GM10266 (cell line): ENCODE measurements at regions not wholly inside any gene's neighbourhood (a gene's known extent, or its start where the extent isn't known, plus 50 kb on each side); places are given as distances from the start of the nearest gene placed in this dataset.

ENCODE experiments used
- DNase-seq: peaks from one replicate; pipeline ENCODE4 v3.0.0; 2012; ENCODE audit errors: extremely low spot score
- TF ChIP-seq, protein P1 (sequence below): IDR thresholded peaks from 2 replicates; pipeline ENCODE4 v1.5.1; 2012; ENCODE audit warnings: mild to moderate bottlenecking, low read depth; ENCODE audit not compliant: control insufficient read depth, insufficient read depth; ENCODE audit errors: missing control alignments

DNA sequence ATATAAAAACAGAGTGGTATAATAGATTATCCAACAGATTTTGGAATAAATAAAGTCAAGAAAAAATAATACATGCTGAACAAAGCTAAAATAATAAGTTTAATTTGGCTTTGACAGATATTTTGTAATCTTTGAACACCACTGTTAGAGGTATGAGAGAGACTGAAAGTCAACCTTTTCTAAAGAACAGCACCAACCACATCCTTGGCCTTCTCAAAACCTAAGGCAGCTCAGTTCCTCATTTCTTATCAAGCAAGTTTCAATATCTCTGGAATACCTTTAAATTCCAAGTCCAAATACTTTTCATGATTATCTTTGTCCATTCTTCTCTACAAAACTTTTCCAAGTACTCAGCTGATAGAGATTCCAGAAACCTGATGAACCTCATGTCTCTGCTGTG is 1603.8 kb downstream of the CDH8 start:
- no peak for DNase-seq
- TF ChIP-seq, protein P1, sequence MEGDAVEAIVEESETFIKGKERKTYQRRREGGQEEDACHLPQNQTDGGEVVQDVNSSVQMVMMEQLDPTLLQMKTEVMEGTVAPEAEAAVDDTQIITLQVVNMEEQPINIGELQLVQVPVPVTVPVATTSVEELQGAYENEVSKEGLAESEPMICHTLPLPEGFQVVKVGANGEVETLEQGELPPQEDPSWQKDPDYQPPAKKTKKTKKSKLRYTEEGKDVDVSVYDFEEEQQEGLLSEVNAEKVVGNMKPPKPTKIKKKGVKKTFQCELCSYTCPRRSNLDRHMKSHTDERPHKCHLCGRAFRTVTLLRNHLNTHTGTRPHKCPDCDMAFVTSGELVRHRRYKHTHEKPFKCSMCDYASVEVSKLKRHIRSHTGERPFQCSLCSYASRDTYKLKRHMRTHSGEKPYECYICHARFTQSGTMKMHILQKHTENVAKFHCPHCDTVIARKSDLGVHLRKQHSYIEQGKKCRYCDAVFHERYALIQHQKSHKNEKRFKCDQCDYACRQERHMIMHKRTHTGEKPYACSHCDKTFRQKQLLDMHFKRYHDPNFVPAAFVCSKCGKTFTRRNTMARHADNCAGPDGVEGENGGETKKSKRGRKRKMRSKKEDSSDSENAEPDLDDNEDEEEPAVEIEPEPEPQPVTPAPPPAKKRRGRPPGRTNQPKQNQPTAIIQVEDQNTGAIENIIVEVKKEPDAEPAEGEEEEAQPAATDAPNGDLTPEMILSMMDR: no peak

DNA sequence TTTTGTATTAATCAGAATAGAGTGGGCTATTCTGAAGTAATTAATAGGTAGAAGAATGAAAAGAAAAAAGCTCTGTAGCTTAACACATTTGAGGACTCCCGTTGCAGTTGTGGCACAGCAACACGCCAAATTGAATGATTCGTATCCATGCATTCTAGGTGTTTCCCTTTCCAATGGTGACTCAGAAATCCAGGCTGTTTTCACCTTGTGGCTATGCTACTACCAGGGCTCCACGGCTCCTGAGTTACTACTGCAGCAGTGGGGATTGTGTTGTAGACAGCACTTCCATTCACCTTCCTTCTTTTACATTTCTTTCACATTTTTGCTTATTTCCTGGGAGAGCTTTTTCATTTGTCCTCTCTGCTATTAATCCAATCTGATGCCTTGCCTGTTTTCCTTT is 1616.4 kb downstream of the CDH8 start:
- TF ChIP-seq, protein P1: no peak
- DNase-seq: no peak

DNA sequence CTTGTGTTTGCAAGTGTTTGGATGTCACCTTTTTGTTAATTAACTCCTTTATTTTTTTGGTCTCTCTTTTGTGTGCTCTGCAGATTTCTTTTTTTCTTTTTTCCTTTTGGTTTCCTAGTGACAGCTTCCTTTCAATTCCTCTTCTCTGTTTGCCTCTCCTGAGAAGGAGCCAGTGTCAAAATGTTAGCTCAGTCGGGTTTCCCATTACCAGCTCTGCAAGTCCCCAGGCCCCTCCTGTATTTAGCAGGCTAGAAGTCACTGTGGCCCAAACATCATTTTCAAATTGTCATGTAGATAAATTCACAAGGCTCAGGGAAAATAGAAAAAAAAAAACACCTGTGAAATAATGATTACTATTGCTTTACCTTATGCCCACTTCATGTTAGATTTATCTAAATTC is 1621.6 kb downstream of the CDH8 start:
- DNase-seq: no peak
- TF ChIP-seq, protein P1: no peak

DNA sequence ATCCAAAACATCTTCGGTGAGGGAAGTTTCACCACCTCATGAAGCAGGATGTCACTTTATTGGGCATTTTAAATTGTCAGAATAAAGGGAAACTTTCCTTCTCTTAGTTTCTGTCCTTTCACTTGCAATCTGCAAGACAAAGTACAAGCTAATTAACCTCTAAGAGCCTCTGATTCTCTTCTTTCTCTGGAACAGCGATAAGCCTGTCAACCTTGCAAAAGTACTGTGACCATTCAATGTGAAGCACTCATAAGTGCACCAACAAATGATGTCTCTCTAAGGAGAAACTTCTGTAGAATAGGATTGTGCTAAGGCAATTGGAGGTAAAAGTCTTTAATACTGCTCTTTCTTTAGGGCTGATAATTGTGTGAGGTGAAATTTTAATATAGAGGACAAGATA is 1622.3 kb downstream of the CDH8 start:
- no peak for DNase-seq
- TF ChIP-seq, protein P1: no peak

DNA sequence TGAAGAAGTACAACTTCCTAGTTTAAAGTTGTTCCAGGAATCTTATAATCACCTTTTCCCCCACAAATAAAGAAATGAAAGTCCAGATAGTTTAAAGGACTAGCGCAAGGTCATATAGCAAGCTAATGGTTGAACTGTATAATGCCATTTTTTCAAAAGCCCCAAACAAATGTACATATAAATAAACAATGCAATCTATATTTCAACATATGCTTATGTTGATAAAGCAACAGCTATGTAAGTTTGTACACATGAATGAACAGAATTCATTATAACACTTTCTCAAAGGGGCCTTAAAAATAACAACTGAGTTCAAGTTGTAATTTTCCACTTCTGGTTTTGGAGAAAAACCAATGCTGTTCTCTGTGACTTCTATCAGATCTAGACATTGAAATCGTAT is 1628.6 kb downstream of the CDH8 start:
- TF ChIP-seq, protein P1: no peak
- no peak for DNase-seq

DNA sequence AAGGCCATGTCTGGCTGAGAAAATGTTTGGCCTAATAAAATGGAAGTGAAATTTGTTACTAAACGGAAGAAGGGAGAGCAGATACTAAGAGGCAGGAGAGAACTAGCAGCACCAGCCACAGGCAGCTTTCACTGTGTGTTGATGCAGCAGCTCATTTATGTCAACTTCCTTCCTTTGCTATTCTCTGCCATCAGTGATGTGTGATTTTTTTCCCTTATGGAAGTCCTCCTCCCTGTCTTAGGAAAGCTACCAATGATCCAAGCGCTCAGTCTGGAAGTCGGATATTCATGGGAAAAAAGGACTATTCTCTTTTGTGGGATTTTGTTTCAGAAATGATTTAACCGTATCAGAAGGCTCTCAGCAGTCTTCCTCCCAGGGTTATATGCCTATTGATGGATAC is 1629.2 kb downstream of the CDH8 start:
- DNase-seq: no peak
- TF ChIP-seq, protein P1: no peak

DNA sequence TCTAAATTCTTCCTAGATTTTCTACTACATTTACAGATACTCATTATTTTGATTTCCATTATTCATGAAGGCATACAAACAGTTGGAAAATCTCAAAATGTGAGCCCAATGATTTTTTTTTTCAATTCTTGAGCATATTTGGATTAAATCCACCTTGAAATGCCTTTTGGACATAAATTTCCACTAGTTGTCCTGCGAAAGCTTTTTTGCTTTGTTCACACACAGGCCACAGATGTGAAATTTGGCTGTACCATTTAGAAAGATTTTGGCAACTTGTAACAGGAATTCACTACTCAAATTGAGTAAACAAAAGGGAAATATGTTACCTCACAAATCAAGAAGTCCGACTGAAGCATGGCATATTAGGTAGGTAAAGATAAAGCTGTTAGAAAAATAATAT is 1631.0 kb downstream of the CDH8 start:
- DNase-seq: no peak
- TF ChIP-seq, protein P1: no peak
